DMS153 (cell line): ENCODE measurements at regions not wholly inside any gene's neighbourhood (a gene's known extent, or its start where the extent isn't known, plus 50 kb on each side); places are given as distances from the start of the nearest gene placed in this dataset.

Experiments used
- DNase-seq: peaks from one replicate; lab custom pipeline; 2025; lab: John Stamatoyannopoulos, UW

GRCh38 chr2:16496426-16497388 lies 168.9 kb downstream of the CYRIA start:
- DNase-seq: no peak

GRCh38 chr2:16495509-16496208 lies 170.0 kb downstream of the CYRIA start:
- no peak for DNase-seq

GRCh38 chr2:16494836-16495508 lies 170.7 kb downstream of the CYRIA start:
- no peak for DNase-seq

GRCh38 chr2:16493788-16494187 lies 171.8 kb downstream of the CYRIA start:
- DNase-seq: no peak

- DNase-seq: no peak
Measured at GRCh38 chr2:16487686-16488085, 177.9 kb downstream of the CYRIA start.

- no peak for DNase-seq
Measured at GRCh38 chr2:16485251-16485650, 180.4 kb downstream of the CYRIA start.

- no peak for DNase-seq
Measured at GRCh38 chr2:16482460-16482859, 183.2 kb downstream of the CYRIA start.

GRCh38 chr2:16481351-16481750 lies 184.3 kb downstream of the CYRIA start:
- no peak for DNase-seq

GRCh38 chr2:16479721-16480120 lies 185.9 kb downstream of the CYRIA start:
- no peak for DNase-seq

- no peak for DNase-seq
Measured at GRCh38 chr2:16478434-16479210, 187.0 kb downstream of the CYRIA start.

- no peak for DNase-seq
Measured at GRCh38 chr2:16477648-16478047, 188.0 kb downstream of the CYRIA start.

GRCh38 chr2:16476866-16477265 lies 188.8 kb downstream of the CYRIA start:
- no peak for DNase-seq

GRCh38 chr2:16475986-16476567 lies 189.6 kb downstream of the CYRIA start:
- DNase-seq: no peak

GRCh38 chr2:16475586-16475985 lies 190.0 kb downstream of the CYRIA start:
- DNase-seq: no peak

- no peak for DNase-seq
Measured at GRCh38 chr2:16473575-16473974, 192.1 kb downstream of the CYRIA start.

- no peak for DNase-seq
Measured at GRCh38 chr2:16470936-16471490, 194.6 kb downstream of the CYRIA start.

- no peak for DNase-seq
Measured at GRCh38 chr2:16466821-16467151, 198.8 kb downstream of the CYRIA start.

- DNase-seq: no peak
Measured at GRCh38 chr2:16466133-16466820, 199.4 kb downstream of the CYRIA start.

GRCh38 chr2:16464641-16465040 lies 201.0 kb downstream of the CYRIA start:
- no peak for DNase-seq

GRCh38 chr2:16462958-16463357 lies 202.7 kb downstream of the CYRIA start:
- DNase-seq: no peak

- DNase-seq: no peak
Measured at GRCh38 chr2:16461672-16462071, 204.0 kb downstream of the CYRIA start.
